Astrocyte (in vitro differentiated cells and primary cell): ENCODE measurements at regions not wholly inside any gene's neighbourhood (a gene's known extent, or its start where the extent isn't known, plus 50 kb on each side); places are given as distances from the start of the nearest gene placed in this dataset.

Experiments used
- DNase-seq: peaks from one replicate; pipeline ENCODE4 v3.0.0-alpha.2; 2010; ENCODE audit warnings: low read depth
- FAIRE-seq: peaks from 2 replicates; lab custom pipeline; 2011; peaks lifted over from hg19 to GRCh38; lab: Jason Lieb, UNC
- H2AFZ ChIP-seq: 2 replicates; pipeline ENCODE4 v1.6.0; 2012; ENCODE audit warnings: low read depth, low read length, inconsistent platforms
- H3K27ac ChIP-seq: 2 replicates; pipeline ENCODE4 v1.5.1; 2011; ENCODE audit warnings: low read depth, low read length, inconsistent platforms
- H3K27me3 ChIP-seq: 2 replicates; pipeline ENCODE4 v1.6.0; 2011; ENCODE audit warnings: low read length, inconsistent platforms; ENCODE audit not compliant: insufficient read depth
- H3K36me3 ChIP-seq: 2 replicates; pipeline ENCODE4 v1.5.1; 2011; ENCODE audit warnings: low read length, inconsistent platforms; ENCODE audit not compliant: insufficient read depth
- H3K4me1 ChIP-seq: 2 replicates; pipeline ENCODE4 v1.5.1; 2011; ENCODE audit warnings: low read length, inconsistent platforms; ENCODE audit not compliant: insufficient read depth
- H3K4me2 ChIP-seq: 2 replicates; pipeline ENCODE4 v1.6.0; 2012; ENCODE audit warnings: low read length, inconsistent platforms
- H3K4me3 ChIP-seq: 2 replicates; pipeline ENCODE4 v1.5.1; 2011; ENCODE audit warnings: low read depth, mild to moderate bottlenecking, low read length, inconsistent platforms; ENCODE audit not compliant: insufficient read depth
- H3K79me2 ChIP-seq: 2 replicates; pipeline ENCODE4 v1.6.0; 2012; ENCODE audit warnings: mild to moderate bottlenecking, low read length, inconsistent platforms; ENCODE audit not compliant: insufficient read depth
- H3K9ac ChIP-seq: 2 replicates; pipeline ENCODE4 v1.6.0; 2012; ENCODE audit warnings: mild to moderate bottlenecking, low read length, inconsistent platforms
- H3K9me3 ChIP-seq: 2 replicates; pipeline ENCODE4 v1.5.1; 2012; ENCODE audit warnings: low read depth, mild to moderate bottlenecking, low read length, inconsistent platforms; ENCODE audit not compliant: insufficient read depth
- H4K20me1 ChIP-seq: 2 replicates; pipeline ENCODE4 v1.6.0; 2012; ENCODE audit warnings: low read length, inconsistent platforms; ENCODE audit not compliant: insufficient read depth
- H3K27ac Mint-ChIP-seq: one replicate; pipeline ENCODE4 v1.8.0; 2021; ENCODE audit warnings: mild to moderate bottlenecking, mixed read lengths; ENCODE audit not compliant: unreplicated experiment
- H3K27me3 Mint-ChIP-seq: one replicate; pipeline ENCODE4 v1.8.0; 2021; ENCODE audit warnings: low read depth, mixed read lengths; ENCODE audit not compliant: unreplicated experiment
- H3K36me3 Mint-ChIP-seq: one replicate; pipeline ENCODE4 v1.8.0; 2021; ENCODE audit warnings: low read depth, mixed read lengths; ENCODE audit not compliant: unreplicated experiment
- H3K4me1 Mint-ChIP-seq: one replicate; pipeline ENCODE4 v1.8.0; 2021; ENCODE audit warnings: low read depth, mixed read lengths; ENCODE audit not compliant: unreplicated experiment
- H3K4me3 Mint-ChIP-seq: one replicate; pipeline ENCODE4 v1.8.0; 2021; ENCODE audit warnings: mild to moderate bottlenecking, moderate library complexity, mixed read lengths; ENCODE audit not compliant: unreplicated experiment
- H3K9me3 Mint-ChIP-seq: one replicate; pipeline ENCODE4 v1.8.0; 2021; ENCODE audit warnings: mild to moderate bottlenecking, mixed read lengths; ENCODE audit not compliant: unreplicated experiment
- CTCF ChIP-seq: IDR thresholded peaks from 2 replicates; pipeline ENCODE4 v1.5.1; 2011; ENCODE audit warnings: low read depth, mild to moderate bottlenecking, inconsistent platforms, low read length, moderate library complexity; ENCODE audit not compliant: insufficient read depth
- EZH2 ChIP-seq: IDR thresholded peaks from 2 replicates; pipeline ENCODE4 v1.6.1; 2012; ENCODE audit warnings: mild to moderate bottlenecking, low read length, inconsistent platforms; ENCODE audit not compliant: insufficient read depth

- no peak for FAIRE-seq
- Mint-ChIP-seq H3K27ac (no peak overlapping the region), H3K4me1 (peaks cover 14% of the 10 kb centered on the region), H3K36me3 (peaks cover 21% of the 10 kb centered on the region), H3K4me3 (no peak overlapping the region), H3K27me3 (peaks cover 2% of the 10 kb centered on the region), H3K9me3 (peaks cover 8% of the 10 kb centered on the region)
- no peaks in the 10 kb centered on the region for H3K27me3 ChIP-seq
- no peak overlapping the region for H3K27ac ChIP-seq
- H3K36me3 ChIP-seq: no peaks in the 10 kb centered on the region
- H2AFZ ChIP-seq: no peak overlapping the region
- DNase-seq: no peak
- H4K20me1 ChIP-seq: no peaks in the 10 kb centered on the region
- H3K4me2 ChIP-seq: no peak overlapping the region
- no peak overlapping the region for H3K9ac ChIP-seq
- no peaks in the 10 kb centered on the region for H3K9me3 ChIP-seq
- H3K79me2 ChIP-seq: no peaks in the 10 kb centered on the region
- TF ChIP-seq CTCF (no peak), EZH2 (no peak)
- peaks cover under 1% of the 10 kb centered on the region for H3K4me1 ChIP-seq
- H3K4me3 ChIP-seq: no peak overlapping the region
Observed at GRCh38 chr10:77732213-77733003, 94.8 kb upstream of the KCNMA1 start.

GRCh38 chr10:77727481-77727880 lies 89.9 kb upstream of the KCNMA1 start:
- Mint-ChIP-seq H3K27ac (no peak overlapping the region), H3K4me3 (no peak overlapping the region), H3K36me3 (peaks cover 11% of the 10 kb centered on the region), H3K4me1 (peaks cover 17% of the 10 kb centered on the region), H3K9me3 (peaks cover 5% of the 10 kb centered on the region), H3K27me3 (peaks cover 2% of the 10 kb centered on the region)
- TF ChIP-seq CTCF: no peak
- no peak for TF ChIP-seq EZH2
- H4K20me1 ChIP-seq: no peaks in the 10 kb centered on the region
- H3K4me1 ChIP-seq: no peaks in the 10 kb centered on the region
- no peaks in the 10 kb centered on the region for H3K36me3 ChIP-seq
- DNase-seq: no peak
- H2AFZ ChIP-seq: no peak overlapping the region
- no peaks in the 10 kb centered on the region for H3K9me3 ChIP-seq
- no peak overlapping the region for H3K27ac ChIP-seq
- H3K4me3 ChIP-seq: no peak overlapping the region
- no peaks in the 10 kb centered on the region for H3K27me3 ChIP-seq
- no peaks in the 10 kb centered on the region for H3K79me2 ChIP-seq
- no peak overlapping the region for H3K4me2 ChIP-seq
- no peak overlapping the region for H3K9ac ChIP-seq
- FAIRE-seq: no peak

GRCh38 chr10:77726732-77727131 lies 89.1 kb upstream of the KCNMA1 start:
- H3K36me3 Mint-ChIP-seq: peaks cover 11% of the 10 kb centered on the region
- no peak overlapping the region for H3K4me3 Mint-ChIP-seq
- TF ChIP-seq CTCF (no peak), EZH2 (no peak)
- H3K4me1 Mint-ChIP-seq: peaks cover 17% of the 10 kb centered on the region
- DNase-seq (no peak), FAIRE-seq (no peak)
- Histone ChIP-seq H3K9me3 (no peaks in the 10 kb centered on the region), H3K4me3 (no peak overlapping the region), H3K9ac (no peak overlapping the region), H3K79me2 (no peaks in the 10 kb centered on the region), H3K36me3 (no peaks in the 10 kb centered on the region), H3K4me2 (no peak overlapping the region), H3K27me3 (no peaks in the 10 kb centered on the region), H4K20me1 (no peaks in the 10 kb centered on the region), H2AFZ (no peak overlapping the region), H3K4me1 (no peaks in the 10 kb centered on the region), H3K27ac (no peak overlapping the region)
- no peaks in the 10 kb centered on the region for H3K27me3 Mint-ChIP-seq
- H3K27ac Mint-ChIP-seq: no peak overlapping the region
- peaks cover 5% of the 10 kb centered on the region for H3K9me3 Mint-ChIP-seq
